GM12878 (cell line): ENCODE measurements at regions not wholly inside any gene's neighbourhood (a gene's known extent, or its start where the extent isn't known, plus 50 kb on each side); places are given as distances from the start of the nearest gene placed in this dataset.

ENCODE experiments used
- BRCA1 ChIP-seq: IDR thresholded peaks from 2 replicates; pipeline ENCODE4 v1.6.1; 2011; ENCODE audit warnings: low read depth, low read length, improper control_type of control experiment
- CTCF ChIP-seq, 3 experiments: IDR thresholded peaks in 2 of 3; conservative IDR thresholded peaks in 1 of 3; 2 replicates each; pipeline ENCODE4 v1.5.1; 2011; ENCODE audit warnings: low read depth in 3 of 3, low read length in 3 of 3, mild to moderate bottlenecking in 3 of 3, control low read depth in 2 of 3, moderate library complexity in 2 of 3, inconsistent platforms in 1 of 3, mixed read lengths in 1 of 3; ENCODE audit not compliant: control insufficient read depth in 2 of 3, insufficient read depth in 1 of 3; ENCODE audit errors: extremely low read depth in 1 of 3
- FOS ChIP-seq: IDR thresholded peaks from 3 replicates; pipeline ENCODE4 v1.6.1; 2011; ENCODE audit warnings: borderline replicate concordance; ENCODE audit not compliant: insufficient read length; ENCODE audit errors: extremely low read depth
- LARP7 ChIP-seq: fragments of 450-650 bp; IDR thresholded peaks from 2 replicates; pipeline ENCODE4 v1.6.1; 2017; ENCODE audit warnings: mild to moderate bottlenecking
- SPI1 ChIP-seq: IDR thresholded peaks from 2 replicates; pipeline ENCODE4 v1.6.1; 2011; ENCODE audit warnings: low read depth, mild to moderate bottlenecking, low read length, moderate library complexity, borderline replicate concordance; ENCODE audit not compliant: insufficient read depth
- SREBF2 ChIP-seq: IDR thresholded peaks from 2 replicates; pipeline ENCODE4 v1.6.1; 2012; ENCODE audit warnings: mild to moderate bottlenecking, low read length

GRCh38 chr14:105838591-105839424 lies 312.4 kb downstream of the TMEM121 start:
- no peak for TF ChIP-seq SREBF2
- no peak for TF ChIP-seq SPI1
- TF ChIP-seq BRCA1 = no peak
- TF ChIP-seq FOS = no peak
- TF ChIP-seq CTCF (IDR thresholded peaks at IDR 0.05 in 2 of 3, conservative IDR thresholded peaks at IDR 0.05 in 1 of 3; ENCODE audit: control insufficient read depth in 2 of 3, extremely low read depth in 1 of 3, insufficient read depth in 1 of 3, low read depth in 3 of 3, low read length in 3 of 3) = no peak
- no peak for TF ChIP-seq LARP7
